C4-2B (cell line): ENCODE measurements at regions not wholly inside any gene's neighbourhood (a gene's known extent, or its start where the extent isn't known, plus 50 kb on each side); places are given as distances from the start of the nearest gene placed in this dataset.
A peak's percentile ranks its signal among the peaks of the same experiment; 100 is the strongest.

Source experiments
- H3K27ac ChIP-seq: fragments of 450-650 bp; 2 replicates; pipeline ENCODE4 v1.5.1; 2017
- ZFX ChIP-seq: fragments of 450-650 bp; IDR thresholded peaks from 2 replicates; pipeline ENCODE4 v1.6.1; 2017
- TF ChIP-seq, protein P1 (sequence below): fragments of 450-650 bp; conservative IDR thresholded peaks from 2 replicates; pipeline ENCODE4 v1.5.1; 2017; ENCODE audit warnings: mild to moderate bottlenecking

DNA sequence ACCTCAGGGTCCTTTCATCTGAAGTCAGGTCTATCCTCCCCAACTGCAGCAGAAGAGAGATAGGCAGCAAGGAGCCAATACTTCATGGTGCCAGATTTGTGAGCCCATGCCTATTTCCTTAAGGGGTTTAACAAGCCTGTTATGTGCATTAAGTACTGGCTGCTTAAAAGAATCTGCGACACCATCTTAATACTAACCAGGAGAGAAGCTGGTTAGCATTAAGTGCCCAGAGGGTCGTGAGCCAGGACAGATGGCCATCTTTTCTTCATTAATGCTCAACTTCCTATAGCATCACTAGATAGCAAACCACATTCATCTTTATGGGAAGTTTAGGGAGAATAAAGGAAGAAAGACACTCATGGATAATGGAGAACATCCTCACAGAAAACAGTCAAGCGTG lies 289.1 kb downstream of the ETAA1 start:
- no peak for TF ChIP-seq ZFX
- TF ChIP-seq, protein P1, sequence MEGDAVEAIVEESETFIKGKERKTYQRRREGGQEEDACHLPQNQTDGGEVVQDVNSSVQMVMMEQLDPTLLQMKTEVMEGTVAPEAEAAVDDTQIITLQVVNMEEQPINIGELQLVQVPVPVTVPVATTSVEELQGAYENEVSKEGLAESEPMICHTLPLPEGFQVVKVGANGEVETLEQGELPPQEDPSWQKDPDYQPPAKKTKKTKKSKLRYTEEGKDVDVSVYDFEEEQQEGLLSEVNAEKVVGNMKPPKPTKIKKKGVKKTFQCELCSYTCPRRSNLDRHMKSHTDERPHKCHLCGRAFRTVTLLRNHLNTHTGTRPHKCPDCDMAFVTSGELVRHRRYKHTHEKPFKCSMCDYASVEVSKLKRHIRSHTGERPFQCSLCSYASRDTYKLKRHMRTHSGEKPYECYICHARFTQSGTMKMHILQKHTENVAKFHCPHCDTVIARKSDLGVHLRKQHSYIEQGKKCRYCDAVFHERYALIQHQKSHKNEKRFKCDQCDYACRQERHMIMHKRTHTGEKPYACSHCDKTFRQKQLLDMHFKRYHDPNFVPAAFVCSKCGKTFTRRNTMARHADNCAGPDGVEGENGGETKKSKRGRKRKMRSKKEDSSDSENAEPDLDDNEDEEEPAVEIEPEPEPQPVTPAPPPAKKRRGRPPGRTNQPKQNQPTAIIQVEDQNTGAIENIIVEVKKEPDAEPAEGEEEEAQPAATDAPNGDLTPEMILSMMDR, result no peak
- H3K27ac ChIP-seq, result no peak overlapping the region

DNA sequence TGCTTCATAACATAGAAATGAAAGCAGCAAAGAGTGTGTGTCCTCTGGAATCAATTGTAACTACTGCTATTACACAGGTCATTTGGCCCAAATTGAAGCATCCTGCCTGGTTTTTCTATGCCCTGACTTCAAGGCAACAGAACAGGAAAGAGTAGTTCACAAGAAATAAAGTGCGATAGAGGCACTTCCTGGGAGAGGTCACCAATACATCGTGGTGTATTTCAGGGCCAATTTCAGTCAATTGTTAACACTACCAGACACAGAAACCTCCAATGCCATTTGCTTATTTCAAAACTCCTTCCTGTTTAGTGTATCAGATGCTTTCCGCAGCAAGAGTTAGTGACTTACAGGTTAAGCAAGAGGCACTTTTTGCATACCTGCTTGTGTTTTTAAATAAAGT lies 292.1 kb downstream of the ETAA1 start:
- H3K27ac ChIP-seq, result no peak overlapping the region
- TF ChIP-seq ZFX, result no peak

DNA sequence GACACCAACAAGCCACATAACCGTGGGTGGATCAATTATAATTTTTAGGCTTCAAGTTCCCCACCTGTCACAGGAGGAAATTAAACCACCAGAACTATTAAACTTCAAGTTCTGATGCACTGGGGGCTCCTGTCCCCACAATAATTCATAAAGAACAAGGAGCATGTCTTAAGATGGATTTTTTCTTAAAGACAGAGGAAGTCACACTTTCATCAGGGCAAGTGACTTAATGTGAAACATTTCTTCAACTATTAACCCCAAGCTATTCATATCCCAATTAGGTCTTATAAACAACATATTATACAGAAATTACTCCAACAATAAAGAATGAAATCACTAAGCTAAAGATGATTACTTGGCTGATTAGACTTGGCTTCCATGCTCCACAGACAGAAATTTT lies 292.5 kb downstream of the ETAA1 start:
- no peak overlapping the region for H3K27ac ChIP-seq
- no peak for TF ChIP-seq ZFX
- TF ChIP-seq, protein P1, result no peak

DNA sequence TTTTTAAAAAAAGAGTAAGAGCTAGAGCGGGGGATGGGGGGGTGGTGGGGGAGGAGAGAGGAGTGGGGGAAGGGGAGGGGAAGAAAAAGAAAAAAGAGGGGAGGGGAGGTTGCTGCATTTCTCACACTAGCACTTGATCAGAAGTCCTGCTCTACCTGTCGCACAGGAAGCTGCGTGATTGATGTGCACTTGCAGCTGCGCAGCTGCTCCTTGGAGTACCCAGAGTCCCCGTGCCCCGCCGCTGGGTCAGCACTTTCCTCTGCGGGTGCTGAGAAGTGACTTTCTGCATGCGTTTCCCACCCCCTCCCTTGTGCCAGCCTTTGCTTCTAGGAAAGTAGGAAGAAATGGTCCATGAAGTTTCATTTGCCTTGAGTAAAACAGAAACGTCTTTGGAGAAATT lies 297.3 kb downstream of the ETAA1 start:
- no peak for TF ChIP-seq ZFX
- no peak overlapping the region for H3K27ac ChIP-seq

DNA sequence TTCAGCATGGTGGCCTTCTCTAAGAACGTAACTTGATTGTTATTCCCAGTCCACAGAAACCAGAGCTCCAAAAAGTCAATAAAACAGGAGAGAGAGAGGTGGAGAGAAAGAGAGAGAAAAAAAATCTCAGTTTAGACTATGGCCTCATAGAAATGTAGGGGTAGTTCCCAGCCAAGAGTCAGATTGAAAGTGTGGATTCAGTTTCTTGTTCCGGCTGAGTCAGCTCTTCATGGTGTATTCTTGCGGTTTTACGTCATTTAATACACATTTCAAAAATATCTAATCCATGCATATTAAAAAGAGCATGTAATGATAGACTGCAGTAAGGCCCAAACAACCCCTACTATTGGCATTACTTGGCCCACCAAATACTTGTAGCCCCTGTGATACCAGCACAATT lies 303.9 kb downstream of the ETAA1 start:
- peak overlapping the region; percentile 29; the same call in 1 of the 2 replicates for H3K27ac ChIP-seq
- TF ChIP-seq, protein P1, result no peak
- no peak for TF ChIP-seq ZFX

DNA sequence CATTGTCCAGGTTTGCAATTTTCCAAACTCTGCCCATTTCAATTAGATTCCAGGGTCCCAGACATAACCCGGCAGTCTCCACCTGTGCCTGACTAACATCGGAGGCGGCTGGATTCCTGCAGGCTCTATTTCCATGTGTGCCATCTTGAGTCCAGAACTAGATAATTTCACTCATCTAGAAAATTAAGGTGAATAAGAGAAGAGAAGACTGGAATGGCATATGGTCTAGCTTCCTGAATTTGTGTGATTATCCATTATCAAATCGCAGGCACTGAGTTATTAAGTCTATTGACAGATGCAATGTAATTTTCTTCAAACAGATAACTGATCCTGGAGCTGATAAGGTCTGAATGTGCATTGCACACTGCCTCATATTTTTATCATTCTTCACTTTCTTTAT lies 305.2 kb downstream of the ETAA1 start:
- no peak overlapping the region; the same call in 1 of the 2 replicates for H3K27ac ChIP-seq
- TF ChIP-seq, protein P1, result no peak
- TF ChIP-seq ZFX, result no peak

DNA sequence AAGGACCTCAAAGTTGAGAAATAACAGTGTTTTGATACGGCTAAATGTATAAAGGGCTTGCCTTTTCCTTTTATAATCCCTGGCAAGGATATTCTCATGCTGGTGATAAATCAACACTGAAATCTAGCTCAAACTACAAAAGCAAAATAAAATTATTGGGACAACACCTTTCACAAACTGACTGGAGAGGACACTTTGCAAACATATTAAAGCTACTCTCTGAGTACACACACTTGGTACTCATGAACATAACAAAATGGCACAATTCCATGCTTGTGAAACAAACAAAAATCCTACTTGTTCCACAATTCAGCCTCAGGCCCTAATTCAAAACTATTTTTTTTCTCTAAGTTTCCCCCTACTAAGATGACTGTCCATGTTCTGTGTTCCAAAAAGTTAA lies 305.8 kb downstream of the ETAA1 start:
- TF ChIP-seq, protein P1, result no peak
- no peak for TF ChIP-seq ZFX
- no peak overlapping the region for H3K27ac ChIP-seq

DNA sequence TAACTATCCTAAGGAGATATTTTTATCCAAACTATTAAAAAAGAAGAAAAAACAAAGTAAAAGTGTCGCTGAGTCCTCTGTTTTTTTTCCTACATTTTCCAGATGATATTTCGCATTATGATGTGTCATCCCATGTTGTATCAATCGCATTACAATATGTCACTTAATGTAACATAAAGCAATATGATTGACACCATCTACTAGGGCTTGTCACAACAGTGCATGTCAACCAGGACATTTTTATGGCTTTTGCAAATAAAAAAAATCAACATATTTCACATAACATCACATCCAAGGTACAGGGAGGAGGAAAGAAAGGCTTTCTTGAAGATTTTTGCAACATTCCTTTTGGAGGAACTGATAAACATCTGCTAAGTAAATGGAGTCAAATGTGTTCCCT lies 308.9 kb downstream of the ETAA1 start:
- no peak overlapping the region for H3K27ac ChIP-seq
- TF ChIP-seq ZFX, result no peak
- TF ChIP-seq, protein P1, result no peak

DNA sequence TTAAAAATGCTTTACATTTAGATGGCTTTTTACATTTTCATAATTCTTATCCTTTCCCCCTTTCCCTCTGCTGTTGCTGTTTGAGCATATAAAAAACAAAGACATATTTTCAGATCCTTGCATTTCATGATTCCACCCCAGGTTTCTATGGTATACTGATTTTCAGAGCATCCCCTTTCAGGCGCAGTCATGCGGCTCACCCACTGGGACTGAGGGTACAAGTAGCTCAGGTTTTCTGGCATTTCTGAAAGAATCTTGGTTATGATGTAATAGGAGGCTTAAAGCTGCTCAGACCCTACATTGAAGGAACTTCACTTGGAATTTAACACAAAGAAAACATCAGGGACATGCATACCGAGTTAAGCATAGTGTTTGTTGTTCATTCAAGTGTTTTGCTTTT lies 310.8 kb downstream of the ETAA1 start:
- no peak for TF ChIP-seq ZFX
- TF ChIP-seq, protein P1, result no peak
- no peak overlapping the region for H3K27ac ChIP-seq
